NCI-H1417 treated with DMSO at 0.1 percent for 48 hours (cell line): ENCODE measurements at regions not wholly inside any gene's neighbourhood (a gene's known extent, or its start where the extent isn't known, plus 50 kb on each side); places are given as distances from the start of the nearest gene placed in this dataset.

Experiments used
- DNase-seq: peaks from one replicate; lab custom pipeline; 2025; lab: John Stamatoyannopoulos, UW

DNA sequence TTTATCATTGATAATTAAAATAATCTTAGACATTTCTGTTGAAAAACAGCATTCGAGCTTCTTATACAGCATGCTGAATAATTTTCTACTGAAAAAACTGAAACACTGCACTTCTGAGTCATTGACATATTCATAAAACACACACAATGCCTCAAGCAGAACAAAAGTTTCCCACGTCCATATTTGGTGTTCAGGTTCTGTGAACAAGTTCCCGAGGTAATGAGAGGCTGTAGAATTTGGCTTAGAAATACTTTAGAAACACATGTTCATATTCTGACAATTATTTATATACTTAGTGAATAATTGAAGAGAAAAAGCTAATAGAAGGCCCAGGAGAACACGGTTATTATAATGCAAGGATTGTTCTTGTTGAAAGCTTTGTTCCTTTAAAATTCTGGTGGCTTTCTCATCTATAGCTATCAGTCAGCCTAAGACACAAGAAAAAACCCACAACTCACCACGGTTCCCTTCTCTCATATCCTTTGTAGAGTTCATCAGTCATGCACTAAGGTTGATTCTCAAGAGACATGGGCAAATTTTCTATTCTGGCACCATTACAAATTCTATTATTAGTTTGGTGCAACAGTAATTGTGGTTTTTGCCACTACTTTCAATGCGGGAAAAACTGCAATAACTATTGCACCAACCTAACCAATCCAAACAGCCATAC is 194.4 kb downstream of the TMX3 start:
- DNase-seq, result no peak

DNA sequence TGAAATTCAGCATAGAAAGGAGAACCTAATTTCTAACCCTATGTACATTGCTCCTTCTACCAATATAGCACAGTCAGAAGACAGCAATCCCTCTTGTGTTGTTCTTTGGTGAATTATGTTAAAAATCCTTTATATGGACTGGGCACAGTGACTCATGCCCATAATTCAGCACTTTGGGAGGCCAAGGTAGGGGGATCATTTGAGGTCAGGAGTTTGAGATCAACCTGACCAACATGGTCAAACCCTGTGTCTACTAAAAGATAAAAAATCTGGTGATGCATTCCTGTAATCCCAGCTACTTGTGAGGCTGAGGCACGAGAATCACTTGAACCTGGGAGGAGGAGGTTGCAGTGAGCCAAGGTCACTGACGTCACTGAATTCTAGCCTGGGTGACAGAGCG is 195.6 kb downstream of the TMX3 start:
- no peak for DNase-seq

- DNase-seq, result no peak
Measured at GRCh38 chr18:68509902-68510301, 205.0 kb downstream of the TMX3 start.

GRCh38 chr18:68507781-68508180 is 207.1 kb downstream of the TMX3 start:
- DNase-seq, result no peak

DNA sequence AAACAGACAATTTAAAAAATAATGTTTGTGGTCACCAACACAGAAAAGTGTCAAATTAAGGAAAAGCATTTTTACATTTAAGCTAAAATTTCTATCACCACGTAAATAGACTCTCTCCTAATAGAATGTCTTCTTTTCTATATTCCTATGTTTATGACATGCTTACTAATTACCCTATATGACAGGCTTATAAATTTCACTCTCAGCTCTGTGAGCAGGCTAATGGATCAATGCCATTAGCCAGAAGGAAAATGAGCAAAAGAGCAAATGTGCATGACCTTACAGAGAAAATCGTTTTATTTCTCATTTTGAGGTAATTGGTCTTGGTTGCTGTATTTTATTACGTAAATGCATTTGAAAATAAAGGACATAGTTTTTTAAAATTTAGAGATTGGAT is 209.7 kb downstream of the TMX3 start:
- DNase-seq, result no peak

DNA sequence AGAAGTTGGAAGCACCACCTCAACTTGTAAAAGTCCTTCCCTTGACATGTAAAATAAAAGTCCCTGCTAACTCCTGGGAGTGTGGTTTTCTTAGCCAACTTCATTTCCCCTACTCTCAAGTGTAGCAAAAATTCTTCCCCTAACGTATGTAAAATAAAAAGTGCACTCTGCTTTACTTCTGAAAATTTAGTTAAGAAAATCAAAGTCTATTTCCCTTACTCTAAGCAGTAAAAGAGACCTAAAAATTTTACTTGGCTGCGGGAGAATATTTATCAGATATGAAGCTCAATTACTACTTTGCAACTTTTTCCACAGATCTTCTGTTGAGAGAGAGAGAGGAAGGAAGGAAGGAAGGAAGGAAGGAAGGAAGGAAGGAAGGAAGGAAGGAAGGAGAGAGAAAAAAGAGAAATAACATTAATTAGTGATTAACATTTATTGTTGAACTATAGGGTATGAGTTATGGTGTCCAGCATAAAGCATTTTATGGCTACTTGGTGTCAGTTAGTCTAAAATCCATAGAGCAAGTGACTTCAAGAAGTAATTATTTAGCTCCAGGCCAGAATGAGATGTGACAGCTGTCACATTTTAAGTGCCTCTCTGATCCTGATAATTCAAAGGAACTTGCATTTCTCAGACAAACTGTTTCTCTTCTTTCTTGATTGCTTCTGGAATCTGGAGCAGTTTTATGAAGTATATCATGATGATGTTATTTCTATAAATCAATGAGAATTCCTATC is 210.3 kb downstream of the TMX3 start:
- no peak for DNase-seq

- DNase-seq, result no peak
Measured at GRCh38 chr18:68500556-68500955, 214.4 kb downstream of the TMX3 start.

- no peak for DNase-seq
Measured at GRCh38 chr18:68499141-68499540, 215.8 kb downstream of the TMX3 start.

- DNase-seq, result no peak
Measured at GRCh38 chr18:68498636-68499035, 216.3 kb downstream of the TMX3 start.

DNA sequence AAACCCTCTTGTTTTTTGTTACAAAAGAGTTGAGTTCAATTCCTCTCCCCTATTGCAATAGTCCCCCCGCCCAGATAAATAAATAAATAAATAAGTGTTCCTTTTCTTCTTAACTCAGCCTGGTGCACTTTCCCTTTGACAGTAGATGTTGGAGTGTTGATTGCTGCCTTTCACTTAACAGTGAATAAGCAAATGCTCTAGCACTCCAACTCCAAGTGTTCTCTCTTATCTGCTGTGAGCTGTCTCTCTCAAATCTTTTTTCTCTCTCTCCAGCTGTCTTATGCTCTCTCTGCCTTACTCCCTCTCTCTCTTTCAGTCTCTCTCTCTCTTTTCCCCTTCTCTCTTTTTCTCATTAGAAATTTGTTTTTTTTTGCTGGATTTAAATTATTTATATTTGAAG is 216.7 kb downstream of the TMX3 start:
- DNase-seq, result no peak

DNA sequence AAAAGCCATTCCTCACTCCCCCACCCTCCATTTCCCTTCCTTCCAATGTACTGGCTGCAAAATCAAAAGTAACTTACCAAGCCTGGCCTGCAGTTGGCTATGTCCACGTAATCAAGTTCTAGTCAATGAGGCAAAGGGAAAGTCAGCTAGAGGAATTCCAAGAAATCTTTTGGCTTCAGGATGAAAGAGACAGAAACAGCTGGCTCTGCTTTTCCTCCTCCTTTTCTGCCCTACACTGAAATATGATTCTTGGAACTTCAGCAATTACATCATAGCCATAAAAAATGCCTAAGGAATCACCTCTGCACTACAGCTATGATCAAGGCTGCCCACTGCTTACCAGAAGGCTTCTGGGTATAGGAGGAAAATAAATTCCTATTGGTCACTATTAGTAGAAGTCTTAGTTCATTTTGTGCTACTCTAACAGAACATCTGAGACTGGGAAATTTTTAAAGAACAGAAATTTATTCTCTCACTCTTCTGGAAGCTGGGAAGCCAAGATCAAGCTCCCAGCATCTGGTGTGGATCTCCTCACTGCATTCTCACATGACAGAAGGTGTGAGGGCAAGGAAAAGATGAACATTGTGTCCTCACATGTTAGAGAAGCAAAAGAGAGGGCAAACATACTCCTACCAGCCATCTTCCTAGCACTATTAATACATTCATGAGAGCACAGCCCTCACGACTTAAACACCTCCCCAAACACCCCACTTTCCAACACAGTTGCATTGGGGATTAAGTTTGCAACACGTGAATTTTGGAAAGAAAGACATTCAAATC is 219.9 kb downstream of the TMX3 start:
- DNase-seq, result no peak

GRCh38 chr18:68489013-68489792 is 225.7 kb downstream of the TMX3 start:
- no peak for DNase-seq

DNA sequence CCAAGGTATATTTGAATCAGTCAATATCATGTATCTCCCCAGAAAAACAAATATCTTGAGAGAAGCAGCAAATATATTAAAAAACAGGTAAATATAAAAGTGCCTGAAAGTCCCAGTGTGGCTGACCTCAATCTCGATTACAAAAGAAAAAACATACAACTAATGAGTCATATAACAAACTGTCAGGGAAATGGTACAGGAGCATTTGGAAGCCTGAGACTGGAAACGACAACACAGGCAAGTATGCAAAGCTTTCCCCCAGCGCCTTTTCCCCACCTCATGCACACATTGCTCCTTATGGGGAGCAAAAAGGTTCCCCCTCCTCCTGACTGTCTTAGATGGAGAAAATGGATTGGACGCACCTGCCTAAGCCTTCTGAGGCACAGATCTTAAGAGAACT is 230.7 kb downstream of the TMX3 start:
- no peak for DNase-seq

GRCh38 chr18:68482815-68483214 is 232.1 kb downstream of the TMX3 start:
- DNase-seq, result no peak

DNA sequence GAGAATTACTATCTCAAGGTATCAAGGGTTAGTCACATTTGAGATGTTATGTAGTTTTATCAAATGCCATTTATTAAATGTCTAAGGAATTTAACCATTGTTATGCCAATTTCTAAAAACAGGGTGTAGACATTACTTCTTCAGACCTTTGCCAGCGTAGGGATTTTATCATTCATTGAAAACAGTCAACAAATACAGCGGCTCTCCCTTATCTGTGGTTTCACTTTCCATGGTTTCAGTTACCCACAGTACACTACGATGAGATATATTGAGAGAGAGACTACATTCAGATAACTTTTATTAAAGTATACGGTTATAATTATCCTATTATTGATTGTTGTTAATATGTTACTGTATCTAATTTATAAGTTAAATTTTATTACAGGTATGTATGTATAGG is 234.7 kb downstream of the TMX3 start:
- DNase-seq, result no peak

DNA sequence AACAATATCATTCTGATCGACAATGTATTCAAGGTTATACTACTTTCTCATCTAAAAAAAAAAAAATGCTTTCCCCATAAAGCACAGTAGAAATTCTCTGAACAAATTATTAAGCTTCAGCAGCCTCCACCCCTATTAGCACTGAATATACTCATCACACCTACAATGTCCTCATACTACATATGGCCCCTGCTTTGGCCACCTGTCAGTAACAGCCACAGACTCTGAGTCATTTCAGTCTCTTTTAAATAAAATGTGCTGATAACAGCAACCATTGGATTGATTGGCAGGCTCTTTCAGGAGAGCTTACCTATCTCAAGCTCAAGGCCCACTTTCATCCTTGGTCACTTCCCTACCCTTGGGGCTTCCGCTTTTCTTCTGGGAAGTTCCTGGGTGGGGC is 236.7 kb downstream of the TMX3 start:
- no peak for DNase-seq

GRCh38 chr18:68475883-68476282 is 239.0 kb downstream of the TMX3 start:
- no peak for DNase-seq

- DNase-seq, result no peak
Measured at GRCh38 chr18:68472701-68473295, 242.1 kb downstream of the TMX3 start.

DNA sequence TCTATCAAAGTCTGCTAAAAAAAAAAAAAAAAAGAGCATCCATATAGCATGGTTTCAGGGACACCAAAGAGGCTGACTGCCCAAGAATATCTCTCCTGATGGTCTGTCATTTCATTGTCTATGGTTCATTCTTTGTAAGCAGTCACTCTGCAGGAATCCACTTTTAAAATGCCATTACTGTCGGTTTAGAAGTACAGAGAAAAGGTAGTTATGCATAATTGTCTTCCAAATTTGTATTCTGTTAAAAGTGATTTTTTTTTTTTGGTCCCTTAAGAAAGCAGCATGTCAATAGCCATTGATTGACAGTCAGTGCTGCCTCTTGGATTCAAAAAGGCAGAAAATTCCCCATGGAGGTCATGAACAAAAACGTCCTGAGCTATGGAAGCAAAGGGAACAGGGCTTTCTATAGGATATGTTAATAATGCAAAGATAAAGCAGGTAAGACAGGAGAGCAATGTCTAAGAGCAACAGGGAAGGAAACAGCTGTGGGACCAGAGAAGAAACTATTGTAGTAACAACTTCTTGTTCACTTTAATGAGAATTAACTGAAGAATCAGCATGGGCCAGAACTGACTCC is 245.8 kb downstream of the TMX3 start:
- no peak for DNase-seq

DNA sequence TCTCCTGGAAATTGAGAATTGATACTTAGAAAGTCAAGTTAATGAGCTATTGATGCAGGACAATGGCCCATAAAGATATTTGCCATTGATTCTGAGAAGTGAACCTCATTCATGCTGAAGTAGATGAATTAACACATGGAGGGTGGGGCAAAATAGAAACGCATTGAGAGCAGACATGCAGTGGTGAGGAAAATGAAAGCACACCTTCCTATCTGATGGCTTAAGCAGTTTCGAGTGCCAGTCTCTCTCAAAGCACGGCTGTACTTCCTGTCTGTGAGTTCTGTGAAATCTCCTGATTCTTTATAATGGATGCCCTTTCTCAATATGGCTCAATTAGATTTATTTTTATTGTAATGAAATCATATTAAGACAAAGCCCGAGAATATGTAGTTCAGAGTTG is 247.0 kb downstream of the TMX3 start:
- no peak for DNase-seq

DNA sequence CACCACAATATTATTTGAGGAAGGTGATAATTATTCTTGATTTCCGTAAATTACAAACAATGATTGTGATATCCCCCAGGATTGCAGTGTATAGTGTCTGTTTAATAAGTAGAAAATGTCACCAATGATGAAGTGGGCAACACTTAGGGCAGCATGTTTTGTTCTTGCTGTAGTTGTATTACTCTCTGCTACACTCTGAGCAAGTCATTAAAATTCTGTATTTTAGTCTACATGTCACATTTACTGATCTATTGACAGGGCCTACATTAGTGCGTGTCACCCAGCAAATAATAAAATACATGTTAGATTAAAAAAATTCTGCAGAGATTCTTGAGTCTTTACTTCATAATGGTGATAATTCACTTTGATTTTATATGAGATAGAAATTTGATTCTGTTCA is 247.6 kb downstream of the TMX3 start:
- no peak for DNase-seq

DNA sequence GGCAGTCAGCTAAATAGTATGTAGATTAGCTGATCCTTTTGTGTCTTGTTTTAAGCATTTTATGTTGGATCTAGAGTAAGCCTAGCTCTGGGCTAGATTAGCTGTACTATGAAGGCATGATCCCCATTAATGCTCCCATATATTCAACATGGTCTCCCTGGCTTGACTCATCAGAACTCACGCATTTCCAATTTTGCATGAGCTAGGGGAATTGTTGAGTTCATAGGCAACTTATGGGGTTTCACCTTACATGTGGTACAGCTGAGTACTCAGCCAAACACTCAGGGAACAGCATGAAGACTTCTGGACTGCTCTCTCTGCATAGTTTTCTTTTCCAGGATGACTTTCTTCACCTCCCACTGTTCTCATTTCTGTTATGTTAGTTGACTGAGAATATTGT is 248.2 kb downstream of the TMX3 start:
- DNase-seq, result no peak
